ENCODE measurements at regions not wholly inside any gene's neighbourhood (a gene's known extent, or its start where the extent isn't known, plus 50 kb on each side); places are given as distances from the start of the nearest gene placed in this dataset.
A peak's percentile ranks its signal among the peaks of the same experiment; 100 is the strongest.

DNA sequence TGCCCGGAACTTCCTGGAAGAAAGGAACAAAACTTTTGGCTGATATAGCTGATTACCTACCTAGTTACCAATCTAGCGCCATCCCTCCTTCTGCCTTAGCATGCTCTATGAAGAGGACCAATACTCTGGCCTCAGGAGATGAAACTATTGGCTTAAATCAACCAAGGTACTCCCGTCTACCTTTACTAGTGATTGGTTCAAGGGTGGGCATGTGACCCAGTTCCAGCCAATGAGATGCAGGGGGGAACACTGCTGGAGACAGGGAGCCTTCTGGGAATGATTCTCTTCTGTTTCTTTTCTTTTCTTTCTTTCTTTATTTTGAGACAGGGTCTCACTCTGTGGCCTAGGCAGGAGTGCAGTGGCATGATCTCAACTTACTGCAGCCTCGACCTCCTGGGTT lies 72.6 kb upstream of the CCDC167 start:
- no peak for DNase-seq (ENCODE audit: extremely low spot score, unreplicated experiment)
- Mint-ChIP-seq H3K27me3 (ENCODE audit: unreplicated experiment) (peaks cover 11% of the 10 kb centered on the region), H3K4me3 (ENCODE audit: unreplicated experiment) (no peak overlapping the region), H3K9me3 (ENCODE audit: unreplicated experiment) (no peaks in the 10 kb centered on the region), H3K4me1 (ENCODE audit: unreplicated experiment) (peaks cover 11% of the 10 kb centered on the region), H3K27ac (ENCODE audit: unreplicated experiment) (no peak overlapping the region), H3K36me3 (ENCODE audit: unreplicated experiment) (no peaks in the 10 kb centered on the region)
- no peak for TF ChIP-seq CTCF (IDR thresholded peaks at IDR 0.05)

DNA sequence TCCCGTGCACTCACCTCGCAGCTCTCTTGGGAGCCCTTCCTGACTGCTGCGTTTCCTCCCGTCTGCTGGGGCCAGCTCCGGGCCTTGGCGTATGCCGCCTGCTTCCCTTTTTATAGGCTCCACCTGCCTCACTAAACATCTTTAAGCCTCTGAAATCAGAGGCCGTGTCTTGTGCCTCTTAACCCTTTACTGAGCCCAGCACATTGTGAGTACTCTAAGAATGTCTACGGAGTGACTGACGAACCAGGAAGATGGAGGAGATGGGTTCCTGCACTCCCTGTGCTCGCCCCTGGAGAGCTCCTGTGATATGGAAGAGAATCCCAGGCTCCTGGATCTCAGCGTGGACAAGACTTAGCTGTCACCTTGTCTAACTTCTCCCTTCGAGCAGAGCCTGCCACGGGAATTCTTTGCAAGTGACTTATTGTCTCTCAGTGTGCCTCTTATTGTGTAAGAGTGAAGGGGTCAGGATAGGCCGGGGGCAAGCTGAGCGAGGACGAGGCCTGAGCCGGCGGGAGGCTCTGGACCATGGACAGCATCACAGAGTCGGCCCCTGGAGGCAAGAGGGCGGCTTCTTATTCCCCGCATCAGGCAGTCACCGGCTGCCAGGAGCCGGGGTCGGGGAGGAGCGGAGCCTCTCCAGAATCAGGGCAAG lies 70.9 kb upstream of the CCDC167 start:
- H3K27ac Mint-ChIP-seq (ENCODE audit: unreplicated experiment) = no peak overlapping the region
- no peak for DNase-seq (ENCODE audit: extremely low spot score, unreplicated experiment)
- no peaks in the 10 kb centered on the region for H3K9me3 Mint-ChIP-seq (ENCODE audit: unreplicated experiment)
- TF ChIP-seq CTCF (IDR thresholded peaks at IDR 0.05) = no peak
- no peaks in the 10 kb centered on the region for H3K36me3 Mint-ChIP-seq (ENCODE audit: unreplicated experiment)
- H3K4me1 Mint-ChIP-seq (ENCODE audit: unreplicated experiment) = peaks cover 4% of the 10 kb centered on the region
- H3K27me3 Mint-ChIP-seq (ENCODE audit: unreplicated experiment) = peaks cover 11% of the 10 kb centered on the region
- H3K4me3 Mint-ChIP-seq (ENCODE audit: unreplicated experiment) = no peak overlapping the region

DNA sequence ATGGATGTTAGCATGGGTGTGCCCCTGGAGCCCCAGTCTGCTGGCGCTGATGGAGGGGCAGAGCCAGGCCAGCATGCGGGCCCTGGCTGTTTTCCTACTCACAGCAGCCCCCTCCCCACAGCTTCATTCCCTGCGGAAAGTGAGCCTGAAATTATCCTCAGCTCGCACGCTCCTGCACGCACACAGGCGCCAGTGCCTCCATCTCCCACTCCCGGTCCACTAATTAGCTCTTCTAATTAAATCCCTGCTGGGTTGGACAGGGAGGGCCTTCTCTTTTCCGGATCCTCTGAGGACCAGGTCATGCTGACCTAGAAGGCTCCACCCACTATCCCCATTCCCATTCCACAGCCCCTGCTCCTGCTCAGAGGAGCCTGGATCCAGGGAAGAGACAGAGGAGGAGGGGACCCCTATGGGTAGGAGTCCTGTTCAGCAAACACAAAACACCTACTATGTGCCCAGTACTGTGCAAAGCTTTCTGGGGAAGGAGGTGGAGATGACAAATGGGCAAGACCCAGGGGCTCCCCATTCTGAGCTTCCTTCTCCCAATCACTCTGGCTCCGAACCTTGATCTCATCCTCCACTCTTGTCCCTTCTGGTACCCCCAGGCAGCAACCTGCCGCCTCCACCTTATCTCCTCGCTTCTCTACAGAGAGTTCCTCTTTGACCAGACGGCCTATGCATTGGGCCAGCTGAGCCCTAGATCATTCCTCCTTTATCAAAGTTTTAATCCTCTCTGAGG lies 70.2 kb upstream of the CCDC167 start:
- H3K27ac Mint-ChIP-seq (ENCODE audit: unreplicated experiment) = no peak overlapping the region

GRCh38 chr6:37569317-37569716 lies 69.6 kb upstream of the CCDC167 start:
- H3K27me3 Mint-ChIP-seq (ENCODE audit: unreplicated experiment) = peaks cover 20% of the 10 kb centered on the region
- DNase-seq (ENCODE audit: extremely low spot score, unreplicated experiment) = no peak
- H3K4me1 Mint-ChIP-seq (ENCODE audit: unreplicated experiment) = peaks cover 12% of the 10 kb centered on the region
- no peaks in the 10 kb centered on the region for H3K9me3 Mint-ChIP-seq (ENCODE audit: unreplicated experiment)
- no peak for TF ChIP-seq CTCF (IDR thresholded peaks at IDR 0.05)
- no peak overlapping the region for H3K27ac Mint-ChIP-seq (ENCODE audit: unreplicated experiment)
- H3K36me3 Mint-ChIP-seq (ENCODE audit: unreplicated experiment) = no peaks in the 10 kb centered on the region
- H3K4me3 Mint-ChIP-seq (ENCODE audit: unreplicated experiment) = no peak overlapping the region

More for the DNA sequence above, 70.2 kb upstream of the CCDC167 start:
- DNase-seq (ENCODE audit: extremely low spot score, unreplicated experiment) = no peak
- Mint-ChIP-seq H3K36me3 (ENCODE audit: unreplicated experiment) (no peaks in the 10 kb centered on the region), H3K9me3 (ENCODE audit: unreplicated experiment) (no peaks in the 10 kb centered on the region), H3K4me1 (ENCODE audit: unreplicated experiment) (peaks cover 11% of the 10 kb centered on the region), H3K27me3 (ENCODE audit: unreplicated experiment) (peaks cover 18% of the 10 kb centered on the region), H3K4me3 (ENCODE audit: unreplicated experiment) (no peak overlapping the region)
- no peak for TF ChIP-seq CTCF (IDR thresholded peaks at IDR 0.05)

DNA sequence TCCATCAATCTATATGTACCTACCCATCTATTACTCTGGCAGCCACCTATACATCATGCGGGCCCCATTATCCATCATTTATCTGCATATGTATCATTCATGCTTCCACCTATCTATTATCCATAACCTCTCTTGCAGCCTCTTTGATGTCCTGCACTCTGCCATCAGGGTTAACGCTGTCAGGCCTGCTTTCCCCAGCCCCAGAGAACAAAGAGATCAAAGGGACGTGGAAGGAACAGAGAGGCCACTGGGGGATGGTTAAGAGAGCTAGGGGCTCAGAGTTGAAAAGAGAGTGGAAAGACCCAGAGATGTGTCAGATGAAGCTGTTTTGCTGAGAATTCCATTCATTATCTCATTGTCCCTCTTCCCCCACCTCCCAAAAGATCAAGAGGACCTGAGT lies 67.3 kb upstream of the CCDC167 start:
- H3K27ac Mint-ChIP-seq (ENCODE audit: unreplicated experiment) = no peak overlapping the region
- peaks cover 22% of the 10 kb centered on the region for H3K27me3 Mint-ChIP-seq (ENCODE audit: unreplicated experiment)
- H3K36me3 Mint-ChIP-seq (ENCODE audit: unreplicated experiment) = no peaks in the 10 kb centered on the region
- H3K4me1 Mint-ChIP-seq (ENCODE audit: unreplicated experiment) = peaks cover 12% of the 10 kb centered on the region
- TF ChIP-seq CTCF (IDR thresholded peaks at IDR 0.05) = no peak
- no peak for DNase-seq (ENCODE audit: extremely low spot score, unreplicated experiment)
- H3K9me3 Mint-ChIP-seq (ENCODE audit: unreplicated experiment) = no peaks in the 10 kb centered on the region
- H3K4me3 Mint-ChIP-seq (ENCODE audit: unreplicated experiment) = peak overlapping the region; percentile 31

Data from osteocyte (in vitro differentiated cells).